GM12891 (cell line): ENCODE measurements at regions not wholly inside any gene's neighbourhood (a gene's known extent, or its start where the extent isn't known, plus 50 kb on each side); places are given as distances from the start of the nearest gene placed in this dataset.
"Not testable (repeated sequence)": the region's sequence is repeated elsewhere in the genome, so short reads cannot be mapped to it uniquely, and the experiment has no call there.

ENCODE experiments used
- DNase-seq: peaks from one replicate; pipeline ENCODE4 v3.0.0; 2011; ENCODE audit warnings: low spot score; ENCODE audit not compliant: insufficient read length
- FAIRE-seq: peaks from 2 replicates; lab custom pipeline; 2011; peaks lifted over from hg19 to GRCh38; lab: Jason Lieb, UNC
- PAX5 ChIP-seq: IDR thresholded peaks from 2 replicates; pipeline ENCODE4 v1.6.1; 2011; ENCODE audit warnings: low read length, moderate library complexity, mild to moderate bottlenecking; ENCODE audit not compliant: insufficient read depth, severe bottlenecking
- POLR2A ChIP-seq: IDR thresholded peaks from 2 replicates; pipeline ENCODE4 v1.6.1; 2011; ENCODE audit warnings: low read depth, low read length, control low read depth
- POLR2AphosphoS5 ChIP-seq: IDR thresholded peaks from 2 replicates; pipeline ENCODE4 v1.6.1; 2011; ENCODE audit warnings: low read depth, low read length, control low read depth
- POU2F2 ChIP-seq: IDR thresholded peaks from 2 replicates; pipeline ENCODE4 v1.6.1; 2011; ENCODE audit warnings: low read depth, mild to moderate bottlenecking, control low read depth, low read length, moderate library complexity
- SPI1 ChIP-seq: IDR thresholded peaks from 2 replicates; pipeline ENCODE4 v1.6.1; 2011; ENCODE audit warnings: low read depth, low read length, control low read depth
- TAF1 ChIP-seq: IDR thresholded peaks from 2 replicates; pipeline ENCODE4 v1.6.1; 2011; ENCODE audit warnings: low read depth, low read length, control low read depth

GRCh38 chr4:134883831-134884449 lies 682.4 kb upstream of the PABPC4L start:
- no peak for TF ChIP-seq SPI1
- TF ChIP-seq PAX5, result no peak
- DNase-seq, result no peak
- FAIRE-seq, result no peak

GRCh38 chr4:134879019-134879418 lies 677.4 kb upstream of the PABPC4L start:
- FAIRE-seq, result no peak
- no peak for DNase-seq
- TF ChIP-seq PAX5 (no peak), TAF1 (no peak), POU2F2 (no peak), SPI1 (no peak), POLR2AphosphoS5 (no peak), POLR2A (no peak)

GRCh38 chr4:134867027-134867426 lies 665.4 kb upstream of the PABPC4L start:
- DNase-seq, result no peak
- no peak for FAIRE-seq
- TF ChIP-seq POLR2A (no peak), POU2F2 (no peak), TAF1 (no peak), POLR2AphosphoS5 (no peak), PAX5 (no peak)

GRCh38 chr4:134865675-134866074 lies 664.1 kb upstream of the PABPC4L start:
- DNase-seq (no peak), FAIRE-seq (no peak)
- TF ChIP-seq PAX5 (no peak), SPI1 (no peak), POU2F2 (no peak), TAF1 (no peak), POLR2AphosphoS5 (no peak), POLR2A (no peak)

- TF ChIP-seq POLR2AphosphoS5 (no peak), POLR2A (no peak), POU2F2 (no peak)
- FAIRE-seq (no peak), DNase-seq (no peak)
Observed at GRCh38 chr4:134862116-134862515, 660.5 kb upstream of the PABPC4L start.

GRCh38 chr4:134848681-134849080 lies 647.1 kb upstream of the PABPC4L start:
- TF ChIP-seq PAX5 (no peak), POU2F2 (no peak), SPI1 (no peak), POLR2AphosphoS5 (no peak), TAF1 (no peak), POLR2A (no peak)
- DNase-seq (no peak), FAIRE-seq (no peak)

- not testable (repeated sequence) for DNase-seq, FAIRE-seq
Observed at GRCh38 chr4:134830741-134831140, 629.2 kb upstream of the PABPC4L start.

- DNase-seq, result no peak
- no peak for FAIRE-seq
- no peak for TF ChIP-seq PAX5
- TF ChIP-seq POU2F2, result no peak
- TF ChIP-seq POLR2A, result no peak
- no peak for TF ChIP-seq POLR2AphosphoS5
- TF ChIP-seq SPI1, result no peak
- no peak for TF ChIP-seq TAF1
Observed at GRCh38 chr4:134812611-134813010, 611.0 kb upstream of the PABPC4L start.

- FAIRE-seq (no peak), DNase-seq (no peak)
- TF ChIP-seq PAX5, result no peak
- no peak for TF ChIP-seq POU2F2
- no peak for TF ChIP-seq TAF1
- no peak for TF ChIP-seq POLR2A
- no peak for TF ChIP-seq SPI1
- TF ChIP-seq POLR2AphosphoS5, result no peak
Observed at GRCh38 chr4:134807231-134807745, 605.7 kb upstream of the PABPC4L start.

- no peak for FAIRE-seq
- no peak for DNase-seq
- TF ChIP-seq POU2F2, result no peak
- no peak for TF ChIP-seq POLR2A
- no peak for TF ChIP-seq TAF1
- TF ChIP-seq PAX5, result no peak
- TF ChIP-seq SPI1, result no peak
- TF ChIP-seq POLR2AphosphoS5, result no peak
Observed at GRCh38 chr4:134798573-134798972, 597.0 kb upstream of the PABPC4L start.
